GM18868 (cell line): ENCODE measurements at regions not wholly inside any gene's neighbourhood (a gene's known extent, or its start where the extent isn't known, plus 50 kb on each side); places are given as distances from the start of the nearest gene placed in this dataset.
"Not testable (repeated sequence)": the region's sequence is repeated elsewhere in the genome, so short reads cannot be mapped to it uniquely, and the experiment has no call there.

Source experiments
- ATAC-seq: cut with Tn5 transposase; IDR thresholded peaks from one replicate; pipeline ENCODE4 v1.9.1; 2021; ENCODE audit warnings: mild to moderate bottlenecking, moderate library complexity; ENCODE audit not compliant: unreplicated experiment

DNA sequence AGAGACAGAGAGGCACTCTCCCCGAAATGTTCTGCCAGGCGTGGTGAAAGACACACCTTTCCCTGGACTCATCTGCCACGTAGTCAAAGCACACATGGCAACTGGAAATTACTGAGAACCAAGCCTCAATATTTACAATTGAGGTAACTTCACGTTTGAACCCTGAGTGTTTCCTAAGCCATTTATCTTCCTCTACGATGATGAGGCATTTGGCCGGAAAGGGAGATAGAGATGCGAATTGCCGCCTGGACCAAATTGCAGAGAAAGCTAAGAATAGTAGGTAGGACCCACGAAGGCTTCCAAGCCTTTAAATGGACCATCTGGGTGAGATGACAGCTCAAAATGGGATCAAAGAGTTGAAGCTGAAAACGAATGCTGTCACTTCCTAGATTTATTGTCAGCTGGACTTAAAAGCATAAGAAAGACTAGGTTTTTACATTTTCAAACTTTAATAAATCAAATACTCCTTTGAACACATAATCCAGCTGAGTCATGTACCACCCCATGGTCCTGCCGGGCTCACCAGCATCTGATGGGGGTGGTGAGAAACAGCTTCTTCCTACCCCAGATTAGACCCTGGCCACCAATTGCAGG is 135.6 kb upstream of the LYZL2 start:
- ATAC-seq, result no peak

DNA sequence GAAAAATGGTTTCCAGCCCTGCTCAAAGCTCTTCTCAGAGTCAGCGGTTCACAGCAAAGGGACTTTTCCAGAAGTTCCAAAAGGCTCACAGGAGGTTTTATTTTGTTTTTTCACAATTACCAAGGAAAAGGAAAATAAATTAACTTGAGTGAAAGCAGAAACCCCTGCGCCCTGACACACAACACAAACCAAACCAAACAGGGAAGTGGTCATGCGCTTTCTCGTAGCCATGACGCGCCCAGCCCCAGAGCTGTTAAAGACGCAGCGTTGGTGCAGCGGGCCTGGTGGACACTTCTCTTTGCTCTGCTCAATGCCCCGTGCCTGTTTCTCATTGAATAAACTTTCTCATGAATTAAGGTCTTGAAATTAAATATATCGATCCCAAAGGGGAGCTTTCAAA is 134.4 kb upstream of the LYZL2 start:
- ATAC-seq, result no peak

DNA sequence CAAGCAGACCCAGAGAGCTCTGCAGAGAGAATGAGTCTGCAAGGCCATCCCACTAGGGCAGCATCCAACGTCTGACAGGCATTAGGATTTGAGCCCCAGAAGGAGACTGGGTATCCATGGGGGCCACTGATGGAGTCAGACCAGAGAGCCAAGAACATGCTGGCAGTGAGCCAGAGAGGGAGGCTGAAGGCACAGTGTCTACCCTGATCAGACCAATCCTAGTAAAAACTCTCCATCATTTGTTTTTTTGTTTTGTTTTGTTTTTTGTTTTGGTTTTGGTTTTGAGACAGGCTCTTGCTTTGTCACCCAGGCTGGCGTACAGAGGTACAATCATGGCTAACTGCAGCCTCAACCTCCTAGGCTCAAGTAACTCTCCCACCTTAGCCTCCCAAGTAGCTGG is 133.1 kb upstream of the LYZL2 start:
- ATAC-seq, result no peak

DNA sequence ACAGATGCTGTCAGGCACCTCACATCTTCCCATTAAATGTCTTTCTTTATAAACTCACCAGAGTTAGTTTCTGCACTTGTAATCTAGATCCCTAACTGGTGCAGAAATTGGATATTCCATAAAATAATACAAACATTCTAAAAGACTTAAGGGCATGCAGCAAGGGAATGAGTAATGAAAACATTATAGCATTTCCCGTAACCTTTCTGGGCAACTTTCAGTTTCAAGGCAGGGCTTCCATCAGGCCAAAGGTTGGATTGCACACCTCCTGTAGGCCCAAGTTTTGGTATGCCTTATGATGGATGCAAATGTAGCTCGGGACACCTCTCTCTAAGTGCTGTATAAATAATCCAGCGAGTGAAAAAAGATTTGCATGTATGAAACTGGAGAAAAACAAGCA is 129.9 kb upstream of the LYZL2 start:
- no peak for ATAC-seq

DNA sequence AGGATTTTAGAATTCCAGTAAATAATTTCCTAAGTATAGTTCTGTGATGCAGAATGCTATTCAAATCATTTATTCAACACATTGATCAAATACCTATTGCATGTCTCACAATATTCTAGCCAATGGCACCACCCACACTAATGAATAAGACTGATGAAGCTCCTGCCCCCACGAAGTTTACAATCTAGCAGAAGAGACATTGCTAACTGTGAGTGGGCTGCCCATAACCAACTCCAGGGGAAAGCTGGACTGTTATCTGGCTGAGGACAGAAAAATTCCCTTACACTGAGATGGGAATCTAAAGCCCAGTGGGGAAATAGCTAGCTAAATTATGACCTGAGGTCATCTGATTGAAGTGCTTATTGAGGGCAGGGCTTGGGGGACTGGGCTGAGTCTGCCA is 128.8 kb upstream of the LYZL2 start:
- no peak for ATAC-seq

DNA sequence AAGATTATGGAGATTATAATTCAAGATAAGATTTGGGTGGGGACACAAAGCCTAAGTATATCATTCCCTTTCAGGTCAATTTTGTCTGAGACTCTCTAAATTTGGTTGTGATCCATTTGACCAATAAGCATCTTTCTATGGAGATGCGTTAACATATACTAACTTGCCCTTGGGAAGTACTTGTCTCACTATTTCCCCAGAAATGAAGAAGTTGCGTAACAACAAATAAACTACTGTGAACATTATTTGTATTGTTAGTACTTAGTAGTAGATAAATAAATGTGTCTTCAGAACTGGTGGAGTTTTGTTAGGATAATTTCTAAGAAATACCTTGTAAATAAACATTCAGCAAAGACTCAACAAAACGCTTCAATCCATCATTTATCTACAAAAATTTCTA is 127.3 kb upstream of the LYZL2 start:
- no peak for ATAC-seq

DNA sequence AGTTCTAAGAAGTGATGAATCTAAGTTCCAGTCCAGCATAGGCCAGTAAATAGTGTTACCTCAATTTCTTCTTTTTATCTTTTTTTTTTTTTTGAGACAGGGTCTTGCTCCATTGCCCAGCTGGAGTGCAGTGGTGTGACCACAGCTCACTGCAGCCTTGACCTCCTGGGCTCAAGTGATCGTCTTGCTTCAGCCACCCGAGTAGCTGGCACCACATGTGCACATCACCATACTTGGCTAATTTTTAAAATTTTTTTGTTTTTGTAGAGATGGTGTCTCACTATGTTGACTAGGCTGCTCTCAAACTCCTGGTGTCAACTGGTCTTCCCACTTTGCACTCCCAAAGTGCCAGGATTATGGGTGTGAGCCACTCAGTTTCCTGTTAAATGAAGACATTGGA is 126.6 kb upstream of the LYZL2 start:
- no peak for ATAC-seq

DNA sequence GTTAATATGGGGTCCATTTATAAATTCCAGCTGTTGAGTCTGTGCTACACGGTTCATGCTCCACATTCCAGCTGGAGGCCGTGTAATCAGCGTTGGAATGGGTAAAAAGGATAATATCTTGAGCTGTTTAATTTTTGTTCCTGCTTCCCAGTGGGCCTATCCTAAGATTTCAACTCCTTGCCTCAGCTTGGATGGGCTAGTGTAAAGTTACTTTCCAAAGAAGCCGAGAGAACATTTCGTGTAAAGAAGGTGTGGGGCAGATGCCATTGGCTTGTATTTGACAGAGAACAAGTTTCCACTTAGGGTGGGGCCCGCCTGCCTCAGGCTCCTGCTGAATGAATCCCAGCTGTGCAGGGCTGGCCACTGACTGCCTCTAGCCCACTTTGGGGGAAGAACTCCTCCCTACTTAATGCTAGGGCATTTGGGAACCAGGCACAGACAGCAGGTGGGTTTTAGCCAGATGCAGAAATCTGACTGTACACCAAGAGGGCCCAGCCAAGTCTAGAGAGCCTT is 125.9 kb upstream of the LYZL2 start:
- no peak for ATAC-seq

DNA sequence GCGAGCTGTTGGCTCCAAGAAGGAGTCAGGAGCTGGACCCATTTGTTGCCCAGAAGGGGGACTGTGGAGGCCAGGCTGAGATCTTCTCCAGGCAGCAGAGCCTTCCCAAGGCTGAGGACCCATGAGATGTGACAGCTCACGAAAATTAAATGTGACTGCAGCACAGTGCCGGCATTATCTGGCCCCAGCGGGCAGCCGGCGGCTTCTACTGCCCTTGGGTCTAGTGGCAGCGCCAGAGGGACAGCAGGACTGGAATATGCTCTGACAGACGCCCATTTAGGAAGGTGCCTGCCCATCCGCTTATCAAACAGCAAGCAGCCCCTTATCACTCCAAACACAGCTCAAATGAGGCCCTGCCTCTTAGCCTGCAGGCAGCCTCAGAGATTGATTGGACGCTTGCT is 122.9 kb upstream of the LYZL2 start:
- ATAC-seq, result no peak

DNA sequence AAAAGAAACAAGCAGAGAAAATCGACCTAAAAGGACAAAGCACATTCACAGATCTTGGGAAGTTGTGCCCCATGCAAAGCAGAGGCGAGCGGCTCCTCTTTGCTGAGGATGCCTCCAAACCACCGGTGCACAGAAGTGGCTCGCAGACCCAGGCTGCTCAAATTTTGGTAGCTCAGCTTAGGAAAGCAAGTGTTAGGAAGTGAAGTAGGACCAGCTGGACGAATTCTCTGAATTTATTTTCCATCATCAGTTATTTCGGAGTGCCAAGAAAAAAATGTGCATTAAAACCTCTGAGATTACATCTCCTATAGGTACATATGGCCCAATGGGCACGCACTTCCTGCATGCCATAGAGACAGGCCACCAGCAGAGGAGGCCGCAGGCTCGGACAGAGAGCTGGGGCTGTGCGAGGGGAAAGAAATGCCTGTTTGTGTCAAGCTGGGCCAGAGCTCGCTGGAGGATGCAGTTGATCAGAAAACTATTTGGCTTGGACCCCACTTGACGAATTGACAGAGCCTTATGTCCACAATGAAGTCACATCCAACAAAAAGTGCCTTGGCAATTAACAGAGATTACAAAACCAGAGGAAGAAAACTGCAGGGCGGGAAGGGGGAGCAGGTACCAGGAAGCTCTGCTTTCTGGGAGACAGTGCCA is 122.3 kb upstream of the LYZL2 start:
- ATAC-seq, result no peak

DNA sequence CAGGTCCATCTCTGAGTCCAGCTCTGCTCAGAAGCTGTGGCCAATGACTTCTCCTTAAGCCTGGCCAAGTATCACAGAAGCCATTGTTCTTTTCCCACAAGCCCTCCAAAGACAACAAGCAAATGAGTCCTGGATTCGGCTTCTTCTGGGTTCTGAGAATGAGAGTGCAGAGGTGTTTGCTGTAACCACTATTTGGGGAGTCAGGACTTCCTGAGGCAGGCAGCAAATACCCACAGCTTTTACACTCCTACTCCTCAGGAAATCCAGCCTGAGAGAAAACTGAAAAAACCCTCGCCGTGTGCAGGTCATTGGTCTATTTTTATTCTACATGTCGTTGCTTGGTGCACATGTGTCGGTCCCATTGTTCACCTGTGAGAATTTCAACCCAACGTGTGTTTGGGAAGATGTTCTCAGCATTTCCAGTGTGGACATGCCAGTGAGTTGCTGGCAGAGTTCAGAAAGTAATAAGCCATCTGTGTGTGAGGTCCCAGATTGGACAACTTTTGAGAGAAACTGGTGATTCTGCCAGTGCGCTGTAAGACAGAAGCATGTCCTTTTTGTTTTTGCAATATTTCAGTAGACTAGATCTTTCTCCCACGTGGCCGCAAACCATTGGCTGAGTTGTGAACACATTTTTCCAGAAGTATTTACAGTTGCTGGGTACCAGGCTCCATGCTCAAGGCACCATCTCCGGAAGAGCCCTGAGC is 121.6 kb upstream of the LYZL2 start:
- ATAC-seq, result peak; percentile 36

DNA sequence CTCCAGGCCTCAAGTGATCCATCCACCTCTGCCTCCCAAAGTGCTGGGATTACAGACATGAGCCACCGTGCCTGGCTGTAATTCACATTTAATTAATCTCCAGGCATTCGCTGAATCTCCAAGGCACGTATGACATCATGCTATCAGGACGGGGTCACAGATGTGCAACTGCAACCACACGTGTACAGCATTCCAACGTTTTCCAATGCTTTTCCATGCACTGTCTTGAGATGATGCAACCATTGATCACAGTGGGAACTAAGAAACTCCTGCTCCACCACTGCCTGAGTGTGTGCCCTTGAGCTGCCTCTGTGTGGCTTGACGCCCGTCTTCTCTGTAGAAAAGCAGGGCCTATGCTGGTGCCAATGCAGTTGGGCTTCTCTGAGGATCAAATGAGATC is 119.8 kb upstream of the LYZL2 start:
- ATAC-seq, result no peak

DNA sequence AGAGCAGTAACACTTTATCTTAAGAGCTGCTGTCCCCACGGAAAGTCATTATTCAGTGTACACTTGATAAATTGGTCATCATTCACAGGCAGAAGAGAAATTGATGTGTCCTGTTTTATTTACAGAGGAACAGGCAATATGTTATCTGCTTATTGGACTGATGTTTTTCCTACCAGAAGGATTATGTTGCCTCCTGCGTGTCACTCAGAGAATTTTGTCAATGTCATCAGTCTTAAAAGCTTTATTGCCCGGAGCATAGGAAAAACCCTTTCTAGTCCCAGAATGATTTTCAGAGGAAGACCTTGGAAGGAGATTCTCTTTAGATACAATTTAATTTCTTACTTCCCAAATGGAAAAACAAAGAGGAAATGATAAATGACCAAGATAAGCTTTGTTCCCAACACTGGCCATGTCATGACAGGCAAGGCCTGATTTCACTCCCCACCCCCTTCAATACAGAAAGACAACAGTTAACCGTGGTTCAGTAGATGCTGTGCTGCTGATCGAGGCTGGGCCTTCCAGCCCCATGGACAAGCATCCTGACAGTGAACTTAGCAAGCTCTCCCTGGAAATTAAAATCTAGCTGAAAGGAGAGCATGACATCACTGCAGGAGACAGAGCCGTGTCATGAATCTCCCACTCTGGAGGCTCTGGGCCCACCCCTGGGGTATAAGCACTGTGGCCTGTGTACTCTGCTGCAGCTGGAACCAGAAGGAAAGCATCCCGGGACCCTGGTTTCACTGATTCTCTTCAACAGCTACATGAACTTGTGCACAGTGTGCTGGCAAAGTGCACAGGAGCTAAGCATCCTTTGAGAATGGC is 118.8 kb upstream of the LYZL2 start:
- no peak for ATAC-seq

DNA sequence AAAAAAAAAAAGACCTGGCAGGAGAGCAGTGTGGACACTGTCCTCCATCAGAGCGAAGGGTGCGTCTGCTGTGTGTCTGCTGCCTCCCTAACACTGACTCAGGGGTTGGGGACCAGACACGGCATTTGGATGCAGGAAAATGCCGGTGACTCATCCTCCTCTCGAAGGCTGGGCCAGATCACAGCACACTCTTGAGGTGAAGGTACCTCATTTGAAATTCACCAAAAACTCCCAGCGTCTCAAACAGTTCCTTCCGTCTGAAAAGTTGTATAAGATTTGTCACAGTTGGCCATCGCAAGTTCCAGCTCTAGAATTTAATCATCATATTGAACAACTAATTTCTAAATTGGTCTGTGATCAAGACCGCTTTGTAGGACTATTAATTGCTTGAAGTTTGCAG is 118.1 kb upstream of the LYZL2 start:
- ATAC-seq, result no peak

DNA sequence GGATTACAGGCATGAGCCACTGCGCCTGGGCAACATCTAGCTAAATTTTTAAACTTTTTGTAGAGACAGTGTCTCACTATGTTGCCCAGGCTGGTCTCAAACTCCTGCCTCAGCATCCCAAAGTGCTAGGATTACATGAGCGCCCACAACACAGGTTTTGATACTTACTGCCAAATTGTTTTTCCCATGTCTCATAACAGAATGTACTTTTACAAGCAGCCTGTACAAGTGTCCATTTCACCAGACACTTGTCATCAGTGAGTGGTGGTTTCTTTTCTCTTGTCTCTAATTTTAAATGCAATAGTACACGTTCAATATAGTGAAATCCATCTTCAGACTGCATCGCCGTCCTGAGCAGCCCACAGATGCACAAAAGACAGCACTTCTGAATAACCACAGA is 116.4 kb upstream of the LYZL2 start:
- no peak for ATAC-seq

DNA sequence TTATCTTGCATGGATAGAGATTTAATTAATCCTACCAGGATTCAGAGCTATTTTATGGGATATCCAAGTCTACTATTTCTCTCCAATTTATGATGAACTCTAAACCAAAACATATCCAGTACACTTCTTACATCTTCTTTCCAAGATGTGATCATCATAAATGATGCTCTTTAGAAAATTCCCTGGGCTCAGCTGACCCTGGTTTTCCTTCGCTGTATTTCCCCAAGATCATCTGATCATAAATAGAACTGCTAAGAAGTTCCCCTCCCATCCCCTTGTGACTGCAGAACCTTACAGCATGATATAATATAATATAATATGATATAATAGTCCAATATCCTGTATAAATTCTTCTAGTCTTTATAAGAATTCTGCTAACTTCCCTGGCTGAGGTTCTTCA is 114.6 kb upstream of the LYZL2 start:
- ATAC-seq, result no peak

DNA sequence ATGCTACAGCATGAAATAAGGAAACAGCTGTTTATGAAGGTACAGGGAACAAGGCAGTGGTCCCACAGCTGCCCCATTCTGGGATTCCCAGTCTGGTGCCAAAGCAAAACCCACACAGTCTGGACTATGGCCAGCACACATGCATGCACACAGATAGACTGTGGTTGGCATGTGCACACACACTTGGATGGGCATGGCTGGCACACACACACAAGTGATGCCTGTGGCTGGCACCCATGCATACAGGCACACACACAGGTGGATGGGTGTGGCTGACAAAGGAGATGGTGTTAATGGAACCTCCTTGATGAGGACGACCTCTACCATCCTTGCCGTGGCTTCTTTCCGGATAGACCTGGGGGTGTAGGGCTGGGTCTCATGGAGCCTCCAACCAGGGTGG is 114.0 kb upstream of the LYZL2 start:
- no peak for ATAC-seq

DNA sequence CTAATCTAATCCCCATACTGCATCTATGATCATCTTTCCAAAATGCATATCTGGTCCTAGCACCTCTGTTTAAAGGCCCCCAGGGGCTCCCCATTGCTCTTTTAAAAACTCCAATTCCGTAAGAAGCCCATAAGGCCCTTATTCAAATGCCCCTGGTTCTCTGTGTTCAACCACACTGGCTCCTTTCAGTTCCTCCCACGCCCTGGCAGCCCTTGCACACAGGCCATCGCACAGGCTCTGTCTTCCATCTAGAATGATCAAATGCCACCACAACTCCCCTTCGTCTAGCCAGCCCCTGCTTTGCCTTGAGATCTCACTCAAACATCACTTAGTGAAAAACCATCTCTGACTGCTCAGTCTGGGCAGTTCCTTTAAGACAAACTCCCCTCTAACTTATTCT is 112.9 kb upstream of the LYZL2 start:
- ATAC-seq, result peak; percentile 78

DNA sequence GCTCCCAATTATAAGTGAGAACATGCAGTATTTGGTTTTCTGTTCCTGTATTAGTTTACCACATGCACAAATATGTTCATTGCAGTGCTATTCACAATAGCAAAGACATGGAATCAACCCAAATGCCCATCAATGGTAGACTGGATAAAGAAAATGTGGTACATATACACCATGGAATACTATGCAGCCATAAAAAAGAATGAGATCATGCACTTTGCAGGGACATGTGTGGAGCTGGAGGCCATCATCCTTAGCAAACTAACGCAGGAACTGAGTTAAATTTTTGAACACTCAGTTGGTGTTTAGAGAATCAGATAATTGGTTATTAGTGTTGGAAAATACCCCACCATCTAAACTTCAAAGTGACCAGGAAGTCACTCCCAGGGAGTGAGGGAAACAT is 111.2 kb upstream of the LYZL2 start:
- not testable (repeated sequence) for ATAC-seq

DNA sequence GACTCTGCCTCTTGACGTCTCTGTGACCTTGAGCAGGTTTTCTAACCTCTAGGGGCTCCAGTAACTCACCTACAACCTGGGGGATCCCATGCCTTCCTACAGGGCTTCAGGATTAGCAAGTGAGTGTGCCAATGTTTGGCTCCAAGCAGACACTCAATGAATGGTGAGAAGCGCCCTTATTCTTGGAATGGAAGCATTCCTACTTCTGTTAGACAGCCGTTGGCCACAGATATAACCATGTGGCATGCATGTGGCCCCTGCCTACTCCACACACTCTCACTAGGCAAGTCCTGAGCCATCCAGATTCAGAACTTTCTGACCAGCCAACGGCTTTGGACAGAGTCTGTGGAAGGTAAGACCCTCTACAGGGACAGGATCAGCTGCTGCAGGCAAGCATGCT is 108.9 kb upstream of the LYZL2 start:
- ATAC-seq, result no peak

DNA sequence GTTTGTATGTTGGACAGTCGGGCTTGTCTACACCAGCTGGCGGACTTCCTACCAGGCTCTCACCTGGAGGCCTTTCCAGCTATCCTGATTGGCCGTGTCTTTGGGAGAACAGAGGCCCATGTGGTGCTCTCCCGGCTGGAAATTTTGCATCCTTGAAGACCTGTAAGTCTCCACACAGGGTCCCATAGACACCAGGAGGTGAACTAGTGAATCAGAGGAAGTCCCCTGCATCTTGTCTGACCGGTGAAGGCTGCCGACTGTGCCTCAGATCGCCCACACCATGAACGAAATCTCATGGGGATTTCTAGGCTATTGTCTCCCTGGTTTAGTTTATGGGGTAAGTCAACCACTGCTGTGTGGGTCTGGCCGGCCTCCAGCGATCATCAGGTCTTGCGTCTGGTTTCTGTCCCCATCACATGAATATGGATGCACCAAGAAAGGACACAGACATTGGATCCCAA is 108.4 kb upstream of the LYZL2 start:
- ATAC-seq, result peak; percentile 53
